Thoracic aorta (tissue), 2 donors: ENCODE measurements at regions not wholly inside any gene's neighbourhood (a gene's known extent, or its start where the extent isn't known, plus 50 kb on each side); places are given as distances from the start of the nearest gene placed in this dataset.

Experiments
- ATAC-seq: fragments of 150-250 bp; one replicate; pipeline ENCODE4 v1.8.0; 2017; ENCODE audit warnings: low read depth; ENCODE audit not compliant: insufficient number of reproducible peaks, low FRiP score
- DNase-seq: peaks from one replicate; pipeline ENCODE4 v3.0.0-alpha.2; 2020; ENCODE audit warnings: low spot score
- H3K27ac ChIP-seq, 2 donors: fragments of 200-600 bp; sonication (generic); 1 replicate in 1 of 2; 2 replicates in 1 of 2; pipeline ENCODE4 v1.5.1; 2016; ENCODE audit warnings: mild to moderate bottlenecking in 2 of 2, moderate library complexity in 2 of 2
- H3K27me3 ChIP-seq: fragments of 200-600 bp; sonication (generic); replicated peaks from 2 replicates; pipeline ENCODE4 v1.6.0; 2016; ENCODE audit warnings: mild to moderate bottlenecking; ENCODE audit not compliant: insufficient read depth
- H3K36me3 ChIP-seq: fragments of 200-600 bp; sonication (generic); one replicate; pipeline ENCODE4 v1.5.1; 2016
- H3K4me1 ChIP-seq, 2 donors: fragments of 200-600 bp; sonication (generic); 1 replicate in 1 of 2; 2 replicates in 1 of 2; pipeline versions ENCODE4 v1.5.1 to v1.6.0; 2016; ENCODE audit warnings: low read depth in 2 of 2, mild to moderate bottlenecking in 1 of 2; ENCODE audit not compliant: control insufficient read depth in 1 of 2
- H3K4me3 ChIP-seq: fragments of 200-600 bp; sonication (generic); 2 replicates; pipeline ENCODE4 v1.5.1; 2016; ENCODE audit warnings: mild to moderate bottlenecking
- H3K9me3 ChIP-seq: fragments of 200-600 bp; sonication (generic); 2 replicates; pipeline ENCODE4 v1.5.1; 2016
- TF ChIP-seq, protein P1 (sequence below): fragments of 200-600 bp; sonication (generic); IDR thresholded peaks from one replicate; pipeline ENCODE4 v1.5.1; 2019; ENCODE audit warnings: antibody characterized with exemption

DNA sequence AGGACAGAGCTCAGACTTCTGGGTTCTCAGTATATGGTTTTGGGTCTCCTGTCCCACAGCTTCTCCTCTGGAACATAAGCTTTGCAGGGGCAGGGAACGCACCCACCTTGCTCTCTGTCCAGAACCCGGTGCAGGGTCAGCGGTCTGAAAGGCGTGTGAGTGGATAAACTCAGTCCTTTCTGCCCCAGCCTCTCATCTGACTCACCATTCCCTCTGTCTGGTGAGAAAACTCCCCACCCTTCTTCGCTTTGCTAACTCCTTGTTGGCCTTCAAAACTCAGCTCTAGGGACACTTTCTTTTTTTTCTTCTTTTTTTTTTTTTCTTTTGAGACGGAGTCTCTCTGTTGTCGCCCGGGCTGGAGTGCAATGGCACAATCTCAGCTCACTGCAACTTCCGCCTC is 68.9 kb upstream of the NUP50 start:
- TF ChIP-seq, protein P1, sequence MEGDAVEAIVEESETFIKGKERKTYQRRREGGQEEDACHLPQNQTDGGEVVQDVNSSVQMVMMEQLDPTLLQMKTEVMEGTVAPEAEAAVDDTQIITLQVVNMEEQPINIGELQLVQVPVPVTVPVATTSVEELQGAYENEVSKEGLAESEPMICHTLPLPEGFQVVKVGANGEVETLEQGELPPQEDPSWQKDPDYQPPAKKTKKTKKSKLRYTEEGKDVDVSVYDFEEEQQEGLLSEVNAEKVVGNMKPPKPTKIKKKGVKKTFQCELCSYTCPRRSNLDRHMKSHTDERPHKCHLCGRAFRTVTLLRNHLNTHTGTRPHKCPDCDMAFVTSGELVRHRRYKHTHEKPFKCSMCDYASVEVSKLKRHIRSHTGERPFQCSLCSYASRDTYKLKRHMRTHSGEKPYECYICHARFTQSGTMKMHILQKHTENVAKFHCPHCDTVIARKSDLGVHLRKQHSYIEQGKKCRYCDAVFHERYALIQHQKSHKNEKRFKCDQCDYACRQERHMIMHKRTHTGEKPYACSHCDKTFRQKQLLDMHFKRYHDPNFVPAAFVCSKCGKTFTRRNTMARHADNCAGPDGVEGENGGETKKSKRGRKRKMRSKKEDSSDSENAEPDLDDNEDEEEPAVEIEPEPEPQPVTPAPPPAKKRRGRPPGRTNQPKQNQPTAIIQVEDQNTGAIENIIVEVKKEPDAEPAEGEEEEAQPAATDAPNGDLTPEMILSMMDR = no peak
- no peak overlapping the region for H3K27ac ChIP-seq
- no peak overlapping the region for H3K4me3 ChIP-seq
- no peaks in the 10 kb centered on the region for H3K4me1 ChIP-seq
- no peaks in the 10 kb centered on the region for H3K36me3 ChIP-seq
- H3K9me3 ChIP-seq = no peaks in the 10 kb centered on the region
- no peak for DNase-seq
- H3K27me3 ChIP-seq = no peaks in the 10 kb centered on the region
- no peak for ATAC-seq

DNA sequence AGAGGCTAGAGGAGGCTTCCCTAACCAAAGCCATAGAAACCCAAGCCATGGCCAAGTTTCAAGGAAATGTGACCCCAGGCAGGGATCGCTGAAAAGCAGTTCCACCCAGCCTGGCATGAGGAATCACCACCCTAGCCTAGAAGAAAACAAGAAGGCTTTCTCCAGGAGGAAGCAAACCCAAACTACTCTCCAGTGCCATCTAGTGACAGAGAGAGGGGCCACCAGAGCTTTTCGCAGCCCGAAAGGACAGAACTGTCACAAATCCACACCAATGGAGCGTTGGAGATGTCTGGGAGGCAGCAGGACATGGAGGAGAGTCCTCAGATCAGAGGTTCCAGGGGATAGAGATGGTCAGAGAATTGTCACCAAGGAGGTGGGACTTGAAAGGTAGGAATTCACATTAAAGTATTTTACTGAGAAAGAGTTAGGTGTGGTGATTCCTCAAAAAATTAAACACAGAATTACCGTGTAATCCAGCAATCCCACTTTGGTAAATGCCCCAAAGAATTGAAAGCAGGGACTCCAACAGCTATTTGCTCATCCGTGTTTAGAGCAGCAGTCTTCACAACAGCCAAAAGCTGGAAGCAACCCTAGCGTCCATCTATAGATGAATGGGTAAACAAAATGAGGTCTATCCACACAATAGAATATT is 67.3 kb upstream of the NUP50 start:
- DNase-seq (no peak), ATAC-seq (no peak)
- TF ChIP-seq, protein P1 = peak; percentile 53

DNA sequence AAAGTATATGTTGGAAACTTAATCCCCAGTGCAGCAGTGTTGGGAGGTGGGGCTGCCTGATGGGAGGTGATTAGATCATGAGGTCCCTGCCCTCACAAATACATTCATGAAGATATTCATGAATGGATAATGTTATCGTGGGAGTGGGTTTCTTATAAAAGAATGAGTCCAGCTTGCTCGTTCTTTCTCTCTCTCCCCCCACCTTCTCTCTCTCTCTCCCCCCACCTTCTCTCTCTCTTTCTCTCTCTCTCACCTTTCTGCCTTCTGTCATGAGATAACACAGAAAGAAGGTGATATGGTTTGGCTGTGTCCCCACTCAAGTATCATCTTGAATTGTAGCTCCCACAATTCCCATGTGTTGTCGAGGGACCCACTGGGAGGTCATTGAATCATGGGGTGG is 66.7 kb upstream of the NUP50 start:
- ATAC-seq = no peak
- TF ChIP-seq, protein P1 = no peak
- no peak overlapping the region for H3K4me3 ChIP-seq

More for the DNA sequence above, 67.3 kb upstream of the NUP50 start:
- H3K4me1 ChIP-seq = no peaks in the 10 kb centered on the region
- H3K27ac ChIP-seq = no peak overlapping the region
- no peaks in the 10 kb centered on the region for H3K36me3 ChIP-seq
- no peaks in the 10 kb centered on the region for H3K9me3 ChIP-seq
- H3K27me3 ChIP-seq = no peaks in the 10 kb centered on the region
- H3K4me3 ChIP-seq = no peak overlapping the region

DNA sequence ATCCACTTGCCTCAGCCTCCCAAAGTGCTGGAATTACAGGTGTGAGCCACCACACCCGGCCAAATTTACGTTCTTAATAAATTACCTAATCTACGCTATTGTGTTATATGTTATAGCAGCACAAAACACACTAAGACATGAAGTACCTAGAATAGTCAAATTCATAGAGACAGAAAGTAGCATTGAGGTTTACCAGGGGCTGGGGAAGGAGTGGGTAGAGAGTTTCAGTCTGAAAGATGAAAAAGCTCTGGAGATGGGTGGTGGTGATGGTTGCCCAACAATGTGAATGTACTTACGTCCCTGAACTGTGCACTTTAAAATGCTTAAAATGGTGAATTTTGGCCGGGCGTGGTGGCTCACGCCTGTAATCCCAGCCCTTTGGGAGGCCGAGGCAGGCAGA is 65.7 kb upstream of the NUP50 start:
- Histone ChIP-seq H3K4me3 (no peak overlapping the region), H3K4me1 (no peaks in the 10 kb centered on the region), H3K27ac (no peak overlapping the region), H3K9me3 (no peaks in the 10 kb centered on the region), H3K36me3 (no peaks in the 10 kb centered on the region), H3K27me3 (no peaks in the 10 kb centered on the region)
- DNase-seq (no peak), ATAC-seq (no peak)
- TF ChIP-seq, protein P1 = no peak

More for the DNA sequence above, 66.7 kb upstream of the NUP50 start:
- Histone ChIP-seq H3K36me3 (no peaks in the 10 kb centered on the region), H3K9me3 (no peaks in the 10 kb centered on the region), H3K4me1 (no peaks in the 10 kb centered on the region), H3K27me3 (no peaks in the 10 kb centered on the region), H3K27ac (no peak overlapping the region)
- no peak for DNase-seq

DNA sequence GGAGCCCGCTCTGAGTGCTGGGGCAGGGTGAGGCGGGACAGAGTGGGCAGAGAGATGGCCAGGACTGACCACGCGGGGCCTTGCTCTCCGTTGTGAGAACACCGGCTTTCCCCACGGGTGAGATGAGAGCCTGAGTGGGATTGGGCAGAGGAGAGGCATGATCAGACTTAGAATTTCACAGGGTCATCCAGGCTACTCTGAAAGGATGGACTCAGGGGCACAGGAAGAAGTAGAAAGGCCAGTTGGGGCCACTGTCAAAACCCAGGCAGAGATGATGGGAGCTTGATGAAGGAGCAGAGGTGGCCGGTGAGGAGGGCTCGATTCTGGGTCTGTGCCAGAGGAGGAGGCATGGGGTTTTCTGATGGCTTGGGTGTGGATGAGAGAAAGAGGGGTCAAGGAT is 63.8 kb upstream of the NUP50 start:
- Histone ChIP-seq H3K4me1 (no peaks in the 10 kb centered on the region), H3K27ac (no peak overlapping the region), H3K9me3 (no peaks in the 10 kb centered on the region), H3K36me3 (no peaks in the 10 kb centered on the region), H3K4me3 (no peak overlapping the region), H3K27me3 (no peaks in the 10 kb centered on the region)
- ATAC-seq (no peak), DNase-seq (no peak)
- TF ChIP-seq, protein P1 = no peak
